H1 (cell line): ENCODE measurements at regions not wholly inside any gene's neighbourhood (a gene's known extent, or its start where the extent isn't known, plus 50 kb on each side); places are given as distances from the start of the nearest gene placed in this dataset.

Experiments used
- BCL11A ChIP-seq, 2 experiments: IDR thresholded peaks; one replicate each; pipeline ENCODE4 v1.6.1; 2011; ENCODE audit warnings: low read depth in 2 of 2, low read length in 2 of 2, mild to moderate bottlenecking in 2 of 2
- CBX5 ChIP-seq: fragments of 300-800, 300-1000 bp; sonication (generic); IDR thresholded peaks from 2 replicates; pipeline ENCODE4 v1.7.1; 2016; ENCODE audit warnings: antibody characterized with exemption, low read length, low read depth
- CHD2 ChIP-seq: IDR thresholded peaks from 2 replicates; pipeline ENCODE4 v1.6.1; 2012; ENCODE audit warnings: low read length, improper control_type of control experiment
- CTCF ChIP-seq, 3 experiments: IDR thresholded peaks; 1 replicate in 2 of 3; 2 replicates in 1 of 3; pipeline versions ENCODE4 v1.5.1 to v1.6.1; 2011; ENCODE audit warnings: low read length in 3 of 3, mild to moderate bottlenecking in 3 of 3, inconsistent platforms in 2 of 3, low read depth in 1 of 3, moderate library complexity in 1 of 3; ENCODE audit not compliant: insufficient read depth in 1 of 3; ENCODE audit errors: control extremely low read depth in 1 of 3
- EP300 ChIP-seq, 2 experiments: IDR thresholded peaks; 1 replicate in 1 of 2; 2 replicates in 1 of 2; pipeline ENCODE4 v1.6.1; 2011 to 2012; ENCODE audit warnings: low read depth in 2 of 2, low read length in 2 of 2, mild to moderate bottlenecking in 2 of 2, borderline replicate concordance in 1 of 2, inconsistent platforms in 1 of 2, moderate library complexity in 1 of 2
- EZH2 ChIP-seq: fragments of 200-600 bp; sonication (generic); IDR thresholded peaks from 2 replicates; pipeline ENCODE4 v1.7.1; 2012; ENCODE audit warnings: low read depth, mild to moderate bottlenecking, moderate library complexity, low read length, inconsistent platforms; ENCODE audit not compliant: severe bottlenecking
- JUND ChIP-seq: IDR thresholded peaks from 2 replicates; pipeline ENCODE4 v1.6.1; 2011; ENCODE audit warnings: mild to moderate bottlenecking, improper control_type of control experiment, low read length
- KDM5A ChIP-seq: fragments of 200-600 bp; IDR thresholded peaks from 2 replicates; pipeline ENCODE4 v1.7.1; 2012; ENCODE audit warnings: mild to moderate bottlenecking, low read length, inconsistent platforms, mixed read lengths
- MAX ChIP-seq: IDR thresholded peaks from 2 replicates; pipeline ENCODE4 v1.6.1; 2012; ENCODE audit warnings: inconsistent platforms
- POLR2A ChIP-seq, 2 experiments: IDR thresholded peaks; 1 replicate in 1 of 2; 2 replicates in 1 of 2; pipeline ENCODE4 v1.6.1; 2011; ENCODE audit warnings: low read depth in 2 of 2, low read length in 2 of 2, mild to moderate bottlenecking in 2 of 2; ENCODE audit errors: control extremely low read depth in 1 of 2
- POLR2AphosphoS5 ChIP-seq: IDR thresholded peaks from 2 replicates; pipeline ENCODE4 v1.6.1; 2011; ENCODE audit warnings: low read depth, low read length
- SIN3A ChIP-seq, 2 experiments: IDR thresholded peaks in 1 of 2; conservative IDR thresholded peaks in 1 of 2; 2 replicates each; pipeline ENCODE4 v1.6.1; 2011 to 2012; ENCODE audit warnings: low read length in 2 of 2, improper control_type of control experiment in 1 of 2, low read depth in 1 of 2, mild to moderate bottlenecking in 1 of 2
- SIRT6 ChIP-seq: IDR thresholded peaks from one replicate; pipeline ENCODE4 v1.7.1; 2012; ENCODE audit warnings: low read length, inconsistent platforms
- TEAD4 ChIP-seq: IDR thresholded peaks from 2 replicates; pipeline ENCODE4 v1.6.1; 2012; ENCODE audit warnings: low read depth, low read length, inconsistent platforms, mixed read lengths

GRCh38 chr1:233478611-233479010 is 135.3 kb upstream of the KCNK1 start:
- TF ChIP-seq POLR2A (IDR thresholded peaks at IDR 0.05; ENCODE audit: control extremely low read depth in 1 of 2, low read depth in 2 of 2, low read length in 2 of 2) (no peak), POLR2AphosphoS5 (no peak), CTCF (IDR thresholded peaks at IDR 0.05; ENCODE audit: control extremely low read depth in 1 of 3, insufficient read depth in 1 of 3, low read depth in 1 of 3, low read length in 3 of 3) (no peak), JUND (no peak), SIN3A (conservative IDR thresholded peaks at IDR 0.05 in 1 of 2, IDR thresholded peaks at IDR 0.05 in 1 of 2; ENCODE audit: low read depth in 1 of 2, low read length in 2 of 2) (no peak), CHD2 (no peak), SIRT6 (no peak), KDM5A (no peak), EZH2 (no peak), MAX (no peak), TEAD4 (no peak), EP300 (IDR thresholded peaks at IDR 0.05; ENCODE audit: borderline replicate concordance in 1 of 2, low read depth in 2 of 2, low read length in 2 of 2) (no peak), CBX5 (no peak), BCL11A (IDR thresholded peaks at IDR 0.05; ENCODE audit: low read depth in 2 of 2, low read length in 2 of 2) (no peak)
